IMR-90 (cell line): ENCODE measurements at regions not wholly inside any gene's neighbourhood (a gene's known extent, or its start where the extent isn't known, plus 50 kb on each side); places are given as distances from the start of the nearest gene placed in this dataset.

Experiments
- BHLHE40 ChIP-seq: fragments of 150-350 bp; IDR thresholded peaks from 2 replicates; pipeline ENCODE4 v1.6.1; 2016; ENCODE audit warnings: mild to moderate bottlenecking, low read depth, low read length
- CEBPB ChIP-seq: IDR thresholded peaks from 2 replicates; pipeline ENCODE4 v1.6.1; 2012; ENCODE audit warnings: low read depth, low read length, improper control_type of control experiment
- FOS ChIP-seq: fragments of 150-350 bp; IDR thresholded peaks from 2 replicates; pipeline ENCODE4 v1.6.1; 2016; ENCODE audit warnings: low read depth, low read length
- MAFK ChIP-seq: IDR thresholded peaks from 2 replicates; pipeline ENCODE4 v1.6.1; 2012; ENCODE audit warnings: low read depth, low read length, improper control_type of control experiment
- MAZ ChIP-seq: IDR thresholded peaks from 2 replicates; pipeline ENCODE4 v1.6.1; 2012; ENCODE audit warnings: low read depth, mild to moderate bottlenecking, low read length, improper control_type of control experiment, moderate library complexity, borderline replicate concordance
- NFE2L2 ChIP-seq: fragments of 150-350 bp; IDR thresholded peaks from 2 replicates; pipeline ENCODE4 v1.6.1; 2016; ENCODE audit warnings: low read depth, mild to moderate bottlenecking, low read length
- POLR2A ChIP-seq: IDR thresholded peaks from 2 replicates; pipeline ENCODE4 v1.6.1; 2012; ENCODE audit warnings: mild to moderate bottlenecking, low read depth, low read length
- RAD21 ChIP-seq: IDR thresholded peaks from 2 replicates; pipeline ENCODE4 v1.6.1; 2012; ENCODE audit warnings: low read length, improper control_type of control experiment
- RCOR1 ChIP-seq: IDR thresholded peaks from 2 replicates; pipeline ENCODE4 v1.6.1; 2012; ENCODE audit warnings: mild to moderate bottlenecking, low read length, improper control_type of control experiment; ENCODE audit not compliant: insufficient replicate concordance
- RFX5 ChIP-seq: IDR thresholded peaks from 2 replicates; pipeline ENCODE4 v1.8.0; 2012; ENCODE audit warnings: low read depth, mild to moderate bottlenecking, low read length, moderate library complexity
- SMC3 ChIP-seq: fragments of 150-350 bp; IDR thresholded peaks from 2 replicates; pipeline ENCODE4 v1.6.1; 2016; ENCODE audit warnings: low read depth, mild to moderate bottlenecking, antibody characterized with exemption, low read length, moderate library complexity
- TF ChIP-seq, protein P1 (sequence below): conservative IDR thresholded peaks from 2 replicates; pipeline ENCODE4 v1.5.1; 2012; ENCODE audit warnings: mild to moderate bottlenecking, low read depth, low read length, improper control_type of control experiment
- TF ChIP-seq, protein P2 (sequence below): fragments of 150-350 bp; IDR thresholded peaks from 2 replicates; pipeline ENCODE4 v1.6.1; 2017; ENCODE audit warnings: mild to moderate bottlenecking, antibody characterized with exemption, low read length, low read depth

DNA sequence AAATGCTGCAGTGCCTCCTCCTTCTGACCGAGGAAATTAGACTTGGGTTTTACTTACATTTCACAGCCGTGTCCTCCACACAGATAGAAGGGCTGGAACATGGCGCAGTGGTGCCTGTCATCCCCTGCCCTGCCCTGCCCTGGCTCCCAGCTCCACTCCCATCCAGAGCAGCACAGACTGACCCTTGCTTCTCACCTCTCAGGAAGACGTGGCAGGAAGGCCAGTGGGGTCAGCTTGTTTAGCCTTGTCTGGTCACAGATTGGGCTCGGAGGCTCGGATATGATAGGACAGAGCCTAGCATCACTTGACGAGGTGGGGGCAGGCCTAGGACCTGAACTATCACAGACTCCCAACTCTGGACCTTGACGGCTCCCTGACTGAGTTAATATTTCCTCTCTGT, 88.5 kb downstream of the LINGO1 start:
- TF ChIP-seq POLR2A (no peak), RCOR1 (no peak), CEBPB (no peak), FOS (no peak), RAD21 (no peak), NFE2L2 (no peak), SMC3 (no peak), MAFK (no peak), MAZ (no peak), RFX5 (no peak), BHLHE40 (no peak)
- TF ChIP-seq, protein P1, sequence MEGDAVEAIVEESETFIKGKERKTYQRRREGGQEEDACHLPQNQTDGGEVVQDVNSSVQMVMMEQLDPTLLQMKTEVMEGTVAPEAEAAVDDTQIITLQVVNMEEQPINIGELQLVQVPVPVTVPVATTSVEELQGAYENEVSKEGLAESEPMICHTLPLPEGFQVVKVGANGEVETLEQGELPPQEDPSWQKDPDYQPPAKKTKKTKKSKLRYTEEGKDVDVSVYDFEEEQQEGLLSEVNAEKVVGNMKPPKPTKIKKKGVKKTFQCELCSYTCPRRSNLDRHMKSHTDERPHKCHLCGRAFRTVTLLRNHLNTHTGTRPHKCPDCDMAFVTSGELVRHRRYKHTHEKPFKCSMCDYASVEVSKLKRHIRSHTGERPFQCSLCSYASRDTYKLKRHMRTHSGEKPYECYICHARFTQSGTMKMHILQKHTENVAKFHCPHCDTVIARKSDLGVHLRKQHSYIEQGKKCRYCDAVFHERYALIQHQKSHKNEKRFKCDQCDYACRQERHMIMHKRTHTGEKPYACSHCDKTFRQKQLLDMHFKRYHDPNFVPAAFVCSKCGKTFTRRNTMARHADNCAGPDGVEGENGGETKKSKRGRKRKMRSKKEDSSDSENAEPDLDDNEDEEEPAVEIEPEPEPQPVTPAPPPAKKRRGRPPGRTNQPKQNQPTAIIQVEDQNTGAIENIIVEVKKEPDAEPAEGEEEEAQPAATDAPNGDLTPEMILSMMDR = no peak
- TF ChIP-seq, protein P2, sequence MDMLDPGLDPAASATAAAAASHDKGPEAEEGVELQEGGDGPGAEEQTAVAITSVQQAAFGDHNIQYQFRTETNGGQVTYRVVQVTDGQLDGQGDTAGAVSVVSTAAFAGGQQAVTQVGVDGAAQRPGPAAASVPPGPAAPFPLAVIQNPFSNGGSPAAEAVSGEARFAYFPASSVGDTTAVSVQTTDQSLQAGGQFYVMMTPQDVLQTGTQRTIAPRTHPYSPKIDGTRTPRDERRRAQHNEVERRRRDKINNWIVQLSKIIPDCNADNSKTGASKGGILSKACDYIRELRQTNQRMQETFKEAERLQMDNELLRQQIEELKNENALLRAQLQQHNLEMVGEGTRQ = no peak
